NCI-H1436 (cell line): ENCODE measurements at regions not wholly inside any gene's neighbourhood (a gene's known extent, or its start where the extent isn't known, plus 50 kb on each side); places are given as distances from the start of the nearest gene placed in this dataset.

Experiments used
- DNase-seq: peaks from one replicate; lab custom pipeline; 2025; lab: John Stamatoyannopoulos, UW

GRCh38 chr16:56140645-56141044, 50.6 kb upstream of the GNAO1 start:
- DNase-seq, result no peak

DNA sequence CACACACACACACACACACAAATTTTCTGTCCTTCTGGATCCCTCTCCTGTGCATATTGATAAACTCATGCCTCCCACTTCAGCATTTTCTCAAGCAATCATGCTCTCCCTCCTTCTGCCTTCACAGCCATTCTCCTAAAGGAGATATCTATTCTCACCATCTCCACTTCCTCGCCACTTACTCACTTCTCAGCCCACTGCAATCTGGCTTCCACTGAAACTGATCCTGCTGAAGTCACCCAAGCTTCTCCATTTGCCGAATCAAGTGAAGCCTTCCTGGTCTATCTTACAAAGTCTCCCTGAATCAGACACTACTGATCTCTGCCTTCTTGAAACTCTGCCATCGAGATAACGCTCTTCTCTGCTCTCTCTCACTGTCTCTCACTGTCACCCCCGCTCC, 54.0 kb upstream of the GNAO1 start:
- no peak for DNase-seq

GRCh38 chr16:56136256-56136655, 55.0 kb upstream of the GNAO1 start:
- no peak for DNase-seq

DNA sequence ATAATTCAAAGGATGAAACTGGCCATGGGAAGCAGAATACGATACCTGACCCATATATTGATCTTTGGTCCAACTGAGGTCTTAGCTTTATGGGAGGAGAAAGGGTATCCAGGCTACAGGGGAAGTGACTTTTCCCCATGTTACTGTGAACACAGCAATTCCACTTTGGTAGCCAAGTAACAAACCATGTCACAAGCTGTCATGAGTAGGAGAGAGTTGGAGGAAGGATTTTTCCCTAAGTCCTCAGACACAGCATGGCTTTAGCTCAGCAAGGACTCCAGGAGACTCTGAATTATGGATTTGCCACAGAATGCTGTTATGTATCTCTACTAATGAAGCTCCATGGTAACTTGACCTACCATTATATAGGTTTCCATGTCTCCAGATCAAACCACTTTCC, 56.5 kb upstream of the GNAO1 start:
- DNase-seq, result no peak

DNA sequence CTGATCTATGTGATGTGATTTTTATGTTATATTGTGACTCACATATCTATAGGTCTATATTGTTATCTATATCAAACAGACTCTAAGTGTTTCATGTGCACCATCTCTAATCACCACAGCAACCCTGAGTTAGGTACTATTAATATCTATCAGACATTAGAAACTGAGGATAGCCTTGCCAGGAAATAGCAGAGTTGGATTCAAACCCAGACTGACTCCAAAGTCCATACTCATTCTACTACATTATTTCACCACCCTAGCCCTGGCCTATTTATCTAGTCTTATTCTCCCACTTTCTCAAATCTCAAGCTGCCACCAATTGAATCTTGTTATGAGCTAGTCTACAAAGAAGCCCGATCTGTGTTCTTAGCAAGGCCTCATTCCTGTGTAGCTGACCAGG, 65.4 kb upstream of the GNAO1 start:
- no peak for DNase-seq

GRCh38 chr16:56122251-56122650, 69.0 kb upstream of the GNAO1 start:
- no peak for DNase-seq

GRCh38 chr16:56121156-56121500, 70.2 kb upstream of the GNAO1 start:
- DNase-seq, result no peak

DNA sequence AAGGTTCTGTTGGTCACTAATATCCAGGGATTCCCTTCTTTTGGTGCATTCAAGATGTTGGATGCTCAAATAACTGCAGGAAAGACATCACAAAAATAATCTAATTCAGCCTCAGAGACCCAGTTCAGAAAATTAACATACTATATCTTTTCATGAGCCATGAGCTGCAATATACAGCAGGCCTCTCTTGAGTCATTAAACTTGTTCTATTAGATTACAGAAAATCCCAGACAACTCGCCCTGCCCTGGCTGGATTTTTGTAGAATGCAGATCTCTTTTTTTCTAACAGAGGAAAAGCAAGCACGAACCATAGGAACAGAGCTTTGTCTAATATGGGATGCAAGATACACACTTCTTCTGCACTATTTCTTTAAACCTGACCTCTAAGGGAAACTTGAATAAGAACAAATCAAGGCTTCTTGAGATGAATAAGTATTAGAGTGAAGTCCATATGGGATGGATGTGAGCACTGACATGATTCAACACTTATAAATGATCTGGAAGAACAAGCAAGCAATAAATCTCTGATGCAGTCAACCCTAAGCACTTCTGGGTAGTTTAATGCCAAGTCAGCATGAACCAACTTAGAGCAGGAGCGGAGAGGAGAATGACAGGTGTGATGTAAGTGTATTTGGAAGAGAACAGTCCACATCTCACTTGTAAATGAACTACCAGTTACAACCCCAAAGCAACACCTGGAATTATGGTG, 70.7 kb upstream of the GNAO1 start:
- no peak for DNase-seq

- no peak for DNase-seq
Measured at GRCh38 chr16:56119133-56119532, 72.2 kb upstream of the GNAO1 start.

DNA sequence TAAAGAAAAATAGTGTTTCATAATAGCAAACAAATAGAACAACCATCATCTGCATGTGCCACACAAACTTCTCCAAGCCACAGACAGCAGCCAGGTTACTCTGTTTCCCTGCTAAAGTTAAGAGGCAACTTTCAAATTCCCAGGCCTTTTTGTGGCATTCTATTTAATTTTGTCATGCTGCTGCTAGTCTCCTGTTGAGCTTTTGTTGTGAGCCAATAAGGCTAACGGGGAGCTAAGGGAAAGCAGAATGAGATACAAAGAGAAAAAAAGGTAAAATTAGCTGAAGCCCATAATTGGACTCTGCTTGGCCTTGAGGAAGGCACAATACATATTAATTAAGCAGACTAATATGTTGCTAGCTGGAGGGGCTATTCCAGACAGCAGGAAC, 74.7 kb upstream of the GNAO1 start:
- no peak for DNase-seq

DNA sequence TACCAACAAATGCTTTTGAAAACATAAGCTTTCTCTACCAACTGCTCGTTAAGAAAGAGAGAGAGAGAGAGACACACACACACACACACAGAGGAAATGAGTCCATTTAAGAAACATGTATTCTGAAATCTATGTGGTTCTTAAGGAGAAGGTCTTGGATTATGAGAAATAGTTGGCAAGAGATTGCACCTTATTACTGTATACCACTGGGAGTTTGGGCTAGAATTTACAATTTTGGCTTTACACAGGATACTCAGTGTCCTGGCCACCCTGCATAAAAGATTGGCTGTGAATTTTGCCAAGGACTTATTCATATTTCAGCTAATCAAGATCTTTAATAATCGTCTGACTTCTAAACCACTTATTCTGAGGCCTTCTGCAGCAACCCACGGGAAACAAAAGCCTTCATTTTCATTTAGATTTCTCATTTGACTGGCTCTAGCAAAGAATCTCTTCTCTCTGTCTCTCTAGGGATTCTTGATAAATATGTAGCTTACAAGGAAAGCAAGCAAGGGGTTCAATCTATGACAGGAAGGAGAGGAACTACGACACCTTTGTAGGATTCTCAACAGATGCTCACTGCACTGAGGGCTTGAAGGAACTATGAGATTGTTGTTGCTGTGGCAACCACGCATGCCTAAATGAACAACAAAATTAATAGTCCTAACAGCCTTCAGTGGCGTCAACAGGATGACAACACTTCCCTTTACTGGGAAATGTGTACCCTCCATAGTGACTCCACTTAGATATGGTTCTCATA, 75.3 kb upstream of the GNAO1 start:
- DNase-seq, result peak; percentile 73

GRCh38 chr16:56113223-56113622, 78.1 kb upstream of the GNAO1 start:
- no peak for DNase-seq

DNA sequence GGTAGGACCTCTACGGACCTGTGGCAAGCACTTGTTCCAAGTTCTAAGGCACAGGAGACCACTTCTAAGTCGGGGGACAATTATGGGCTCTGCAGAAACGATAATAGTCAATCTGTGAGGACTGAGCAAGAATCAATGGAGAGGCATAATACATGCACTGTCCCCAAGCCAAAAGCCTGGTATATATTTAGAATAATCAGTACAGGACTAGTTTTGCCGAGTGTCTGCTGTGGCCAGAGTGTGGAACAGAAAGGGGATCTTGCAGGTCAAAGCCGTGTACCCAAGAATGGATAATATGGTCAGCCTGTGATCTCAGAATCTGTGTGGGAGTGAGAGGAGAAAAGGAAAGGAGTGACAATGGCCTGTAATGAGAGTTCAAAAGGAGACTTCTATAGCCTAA, 80.2 kb upstream of the GNAO1 start:
- no peak for DNase-seq

GRCh38 chr16:56109994-56110393, 81.3 kb upstream of the GNAO1 start:
- DNase-seq, result no peak

GRCh38 chr16:56109205-56109604, 82.1 kb upstream of the GNAO1 start:
- no peak for DNase-seq

GRCh38 chr16:56108724-56109123, 82.6 kb upstream of the GNAO1 start:
- DNase-seq, result peak; percentile 76

DNA sequence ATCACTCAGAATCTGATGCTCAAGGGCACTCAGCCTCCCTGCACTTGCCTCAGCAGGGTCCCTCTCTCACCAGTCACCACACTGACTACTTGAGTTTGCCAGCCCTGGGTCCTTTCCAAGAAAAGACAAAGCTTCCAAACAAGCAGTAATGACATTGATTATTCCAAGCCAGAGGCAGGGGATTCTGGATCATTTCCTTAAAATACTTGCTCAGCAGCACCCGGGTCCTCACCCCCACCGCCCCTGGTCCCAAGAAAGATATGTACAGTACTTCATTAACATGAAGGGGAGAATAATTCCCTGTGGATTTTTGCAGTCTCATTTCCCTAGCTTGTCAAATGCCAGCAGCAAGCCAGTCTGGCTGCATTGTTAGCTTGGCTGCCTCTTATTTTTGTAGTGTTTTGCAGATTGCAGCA, 83.2 kb upstream of the GNAO1 start:
- DNase-seq, result peak; percentile 38

DNA sequence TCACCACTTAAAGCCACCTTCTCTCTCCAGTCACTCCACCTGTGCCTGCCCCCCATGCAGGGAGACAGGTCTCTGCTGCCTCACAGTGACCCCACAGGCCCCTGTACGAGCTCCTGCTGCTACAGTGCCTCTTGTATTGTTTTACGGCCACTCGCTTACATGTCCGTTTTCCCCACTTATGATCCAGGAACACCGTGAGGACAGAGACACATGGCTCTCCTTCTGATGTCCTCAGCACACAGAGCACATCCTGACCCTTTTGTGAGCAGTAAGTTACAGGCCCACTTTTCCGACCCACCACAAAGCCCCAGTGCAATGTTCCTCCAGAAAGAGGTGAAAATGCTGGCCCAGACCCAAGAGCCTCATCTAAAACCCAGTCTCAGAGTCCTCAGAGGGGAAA, 84.8 kb upstream of the GNAO1 start:
- DNase-seq, result no peak

- no peak for DNase-seq
Measured at GRCh38 chr16:56102906-56103305, 88.4 kb upstream of the GNAO1 start.

DNA sequence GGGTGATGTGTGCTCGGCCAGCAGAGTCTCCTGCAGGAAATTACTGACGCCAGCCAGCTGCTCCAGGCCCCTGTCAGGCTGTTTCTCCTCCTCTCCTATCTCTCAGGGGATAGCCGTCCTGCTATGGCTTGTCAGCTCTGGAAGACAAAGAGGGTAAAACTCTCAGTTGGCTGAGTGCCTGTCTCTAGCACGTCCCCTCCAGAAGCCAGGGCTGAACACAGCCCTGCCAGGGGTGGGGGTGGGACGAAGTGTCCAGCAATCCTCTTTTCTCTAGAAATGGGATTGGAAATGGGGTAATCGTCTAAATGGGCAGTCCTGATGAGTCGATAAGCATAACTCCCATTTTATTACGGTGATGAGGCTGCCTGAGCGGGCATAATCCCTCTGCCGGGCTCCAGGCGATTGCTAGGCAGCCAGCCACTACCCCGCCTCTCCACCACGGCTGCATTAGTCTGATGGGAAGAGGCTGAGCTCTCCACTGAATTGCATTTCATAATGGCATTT, 89.1 kb upstream of the GNAO1 start:
- DNase-seq, result peak; percentile 71

DNA sequence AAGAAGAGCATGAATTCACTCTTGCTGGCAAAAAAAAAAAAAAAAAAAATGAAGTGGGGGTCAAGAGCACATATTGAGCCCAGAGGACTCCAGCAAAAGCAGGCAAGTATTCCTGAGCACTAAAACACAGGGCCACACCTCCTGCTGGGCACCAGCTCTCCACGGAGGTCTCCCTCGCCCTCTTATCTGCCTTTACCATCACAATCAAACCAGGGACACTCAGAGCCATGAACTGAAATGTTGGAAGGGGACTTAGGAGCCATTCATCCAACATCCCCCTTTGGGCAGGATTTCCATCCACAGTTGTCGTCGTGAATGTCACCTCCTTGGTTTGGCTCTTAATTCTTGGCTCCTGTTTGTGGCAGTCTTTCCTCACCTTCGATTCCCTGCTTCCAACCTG, 89.8 kb upstream of the GNAO1 start:
- DNase-seq, result no peak

GRCh38 chr16:56097306-56097705, 94.0 kb upstream of the GNAO1 start:
- DNase-seq, result no peak

DNA sequence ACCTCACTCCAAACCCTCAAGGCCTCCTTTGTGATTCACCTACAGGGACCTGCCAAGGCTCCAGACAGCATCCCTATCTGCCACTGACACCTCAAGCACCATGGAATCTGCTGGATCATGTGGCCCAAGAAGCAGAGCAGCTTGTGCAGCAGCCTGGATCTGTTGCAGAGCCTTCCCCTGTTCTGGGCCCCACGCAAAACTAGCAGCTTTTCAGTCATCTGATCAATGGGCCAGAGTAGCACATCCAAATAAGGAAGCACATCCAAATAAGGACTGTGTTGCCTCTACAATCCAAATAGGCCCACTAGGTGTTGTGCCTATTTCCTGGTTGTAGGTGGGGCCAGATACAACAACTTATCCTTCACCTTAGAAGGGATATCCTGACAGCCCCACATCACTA, 97.1 kb upstream of the GNAO1 start:
- no peak for DNase-seq

GRCh38 chr16:56093055-56093454, 98.2 kb upstream of the GNAO1 start:
- DNase-seq, result no peak
